ENCODE measurements at regions not wholly inside any gene's neighbourhood (a gene's known extent, or its start where the extent isn't known, plus 50 kb on each side); places are given as distances from the start of the nearest gene placed in this dataset.

GRCh38 chr3:69566275-69566674 is 173.0 kb upstream of the MITF start:
- Histone ChIP-seq H3K4me3 (ENCODE audit: low read depth in 1 of 2, low read length in 2 of 2) (no peak overlapping the region), H3K27me3 (ENCODE audit: insufficient read depth, low read length, poor library complexity) (no peaks in the 10 kb centered on the region), H4K20me1 (ENCODE audit: insufficient read depth, low read length) (no peaks in the 10 kb centered on the region), H3K27ac (ENCODE audit: low read length) (no peak overlapping the region), H3K36me3 (ENCODE audit: insufficient read depth, low read length) (no peaks in the 10 kb centered on the region), H3K9ac (ENCODE audit: low read depth, low read length) (no peak overlapping the region), H2AFZ (ENCODE audit: low read depth, low read length) (no peak overlapping the region), H3K4me1 (ENCODE audit: insufficient read depth, low read length) (no peaks in the 10 kb centered on the region), H3K4me2 (ENCODE audit: insufficient read depth, low read length) (no peak overlapping the region), H3K9me3 (ENCODE audit: insufficient read depth, low read length, severe bottlenecking) (no peaks in the 10 kb centered on the region), H3K79me2 (ENCODE audit: insufficient read depth, low read length) (no peaks in the 10 kb centered on the region)
- ATAC-seq (ENCODE audit: insufficient read depth, low read depth) (no peak), DNase-seq (no peak)
- TF ChIP-seq EZH2 (IDR thresholded peaks at IDR 0.05; ENCODE audit: borderline replicate concordance, low read depth, low read length, severe bottlenecking) (no peak), CTCF (IDR thresholded peaks at IDR 0.05; ENCODE audit: borderline replicate concordance, extremely low read depth, low read length, poor library complexity, severe bottlenecking) (no peak)

GRCh38 chr3:69565316-69565715 is 173.9 kb upstream of the MITF start:
- Histone ChIP-seq H3K36me3 (ENCODE audit: insufficient read depth, low read length) (no peaks in the 10 kb centered on the region), H4K20me1 (ENCODE audit: insufficient read depth, low read length) (no peaks in the 10 kb centered on the region), H2AFZ (ENCODE audit: low read depth, low read length) (no peak overlapping the region), H3K9me3 (ENCODE audit: insufficient read depth, low read length, severe bottlenecking) (no peaks in the 10 kb centered on the region), H3K9ac (ENCODE audit: low read depth, low read length) (no peak overlapping the region), H3K79me2 (ENCODE audit: insufficient read depth, low read length) (no peaks in the 10 kb centered on the region), H3K27ac (ENCODE audit: low read length) (no peak overlapping the region), H3K27me3 (ENCODE audit: insufficient read depth, low read length, poor library complexity) (no peaks in the 10 kb centered on the region), H3K4me2 (ENCODE audit: insufficient read depth, low read length) (no peak overlapping the region), H3K4me3 (ENCODE audit: low read depth in 1 of 2, low read length in 2 of 2) (no peak overlapping the region), H3K4me1 (ENCODE audit: insufficient read depth, low read length) (no peaks in the 10 kb centered on the region)
- ATAC-seq (ENCODE audit: insufficient read depth, low read depth) (no peak), DNase-seq (no peak)
- TF ChIP-seq EZH2 (IDR thresholded peaks at IDR 0.05; ENCODE audit: borderline replicate concordance, low read depth, low read length, severe bottlenecking), result no peak
- no peak for TF ChIP-seq CTCF (IDR thresholded peaks at IDR 0.05; ENCODE audit: borderline replicate concordance, extremely low read depth, low read length, poor library complexity, severe bottlenecking)

GRCh38 chr3:69563981-69564380 is 175.3 kb upstream of the MITF start:
- Histone ChIP-seq H2AFZ (ENCODE audit: low read depth, low read length) (no peak overlapping the region), H3K27me3 (ENCODE audit: insufficient read depth, low read length, poor library complexity) (peaks cover 4% of the 10 kb centered on the region), H3K27ac (ENCODE audit: low read length) (no peak overlapping the region), H3K79me2 (ENCODE audit: insufficient read depth, low read length) (no peaks in the 10 kb centered on the region), H4K20me1 (ENCODE audit: insufficient read depth, low read length) (no peaks in the 10 kb centered on the region), H3K4me2 (ENCODE audit: insufficient read depth, low read length) (no peak overlapping the region), H3K4me3 (ENCODE audit: low read depth in 1 of 2, low read length in 2 of 2) (no peak overlapping the region), H3K36me3 (ENCODE audit: insufficient read depth, low read length) (no peaks in the 10 kb centered on the region), H3K4me1 (ENCODE audit: insufficient read depth, low read length) (no peaks in the 10 kb centered on the region), H3K9ac (ENCODE audit: low read depth, low read length) (no peak overlapping the region), H3K9me3 (ENCODE audit: insufficient read depth, low read length, severe bottlenecking) (no peaks in the 10 kb centered on the region)
- ATAC-seq (ENCODE audit: insufficient read depth, low read depth) (no peak), DNase-seq (no peak)
- TF ChIP-seq CTCF (IDR thresholded peaks at IDR 0.05; ENCODE audit: borderline replicate concordance, extremely low read depth, low read length, poor library complexity, severe bottlenecking), result no peak
- TF ChIP-seq EZH2 (IDR thresholded peaks at IDR 0.05; ENCODE audit: borderline replicate concordance, low read depth, low read length, severe bottlenecking), result no peak

DNA sequence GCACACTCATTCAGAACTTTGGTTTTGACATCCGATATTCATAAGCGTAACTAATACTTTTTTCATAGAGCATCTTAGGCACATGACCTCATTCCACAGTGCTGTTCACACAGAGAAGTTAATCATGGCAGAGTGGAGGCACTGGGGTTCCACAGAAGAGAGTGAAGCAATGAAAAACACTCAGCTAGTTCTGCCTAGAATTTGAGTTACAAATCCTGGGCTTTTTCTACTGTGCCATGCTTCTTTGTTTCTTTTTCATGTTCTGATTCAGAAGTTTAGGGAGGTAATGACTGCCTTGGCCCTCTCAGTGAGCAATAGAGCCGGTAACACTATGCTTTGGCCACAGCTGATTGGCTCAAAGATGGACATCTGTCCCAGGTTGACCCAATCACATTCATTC is 176.1 kb upstream of the MITF start:
- ATAC-seq (ENCODE audit: insufficient read depth, low read depth), result no peak
- Histone ChIP-seq H3K4me2 (ENCODE audit: insufficient read depth, low read length) (no peak overlapping the region), H3K4me3 (ENCODE audit: low read depth in 1 of 2, low read length in 2 of 2) (no peak overlapping the region), H3K9ac (ENCODE audit: low read depth, low read length) (no peak overlapping the region), H3K9me3 (ENCODE audit: insufficient read depth, low read length, severe bottlenecking) (no peaks in the 10 kb centered on the region), H4K20me1 (ENCODE audit: insufficient read depth, low read length) (no peaks in the 10 kb centered on the region), H3K27ac (ENCODE audit: low read length) (no peak overlapping the region), H3K79me2 (ENCODE audit: insufficient read depth, low read length) (no peaks in the 10 kb centered on the region), H2AFZ (ENCODE audit: low read depth, low read length) (no peak overlapping the region), H3K4me1 (ENCODE audit: insufficient read depth, low read length) (no peaks in the 10 kb centered on the region), H3K27me3 (ENCODE audit: insufficient read depth, low read length, poor library complexity) (peaks cover 6% of the 10 kb centered on the region), H3K36me3 (ENCODE audit: insufficient read depth, low read length) (no peaks in the 10 kb centered on the region)
- DNase-seq, result no peak
- TF ChIP-seq CTCF (IDR thresholded peaks at IDR 0.05; ENCODE audit: borderline replicate concordance, extremely low read depth, low read length, poor library complexity, severe bottlenecking), result no peak
- no peak for TF ChIP-seq EZH2 (IDR thresholded peaks at IDR 0.05; ENCODE audit: borderline replicate concordance, low read depth, low read length, severe bottlenecking)

Measured in DND-41 (cell line).